Esophagus muscularis mucosa (tissue), 4 donors: ENCODE measurements at regions not wholly inside any gene's neighbourhood (a gene's known extent, or its start where the extent isn't known, plus 50 kb on each side); places are given as distances from the start of the nearest gene placed in this dataset.
"Not testable (repeated sequence)": the region's sequence is repeated elsewhere in the genome, so short reads cannot be mapped to it uniquely, and the experiment has no call there.

Experiments
- DNase-seq: peaks from one replicate; pipeline ENCODE4 v3.0.0-alpha.2; 2017; ENCODE audit errors: extremely low spot score
- H3K27ac ChIP-seq, 4 donors: fragments of 200-600 bp; sonication (generic); replicated peaks in 1 of 4; 1 replicate in 3 of 4; 2 replicates in 1 of 4; pipeline ENCODE4 v1.5.1; 2016 to 2019; ENCODE audit warnings: mild to moderate bottlenecking in 1 of 4
- H3K27me3 ChIP-seq, 4 donors: fragments of 200-600 bp; sonication (generic); one replicate each; pipeline versions ENCODE4 v1.5.1 to v1.6.0; 2016 to 2019
- H3K36me3 ChIP-seq, 4 donors: fragments of 200-600 bp; sonication (generic); one replicate each; pipeline ENCODE4 v1.5.1; 2016 to 2019
- H3K4me1 ChIP-seq, 4 donors: fragments of 200-600 bp; sonication (generic); one replicate each; pipeline ENCODE4 v1.5.1; 2016 to 2019
- H3K4me3 ChIP-seq, 4 donors: fragments of 200-600 bp; sonication (generic); 1 replicate in 2 of 4; 2 replicates in 2 of 4; pipeline ENCODE4 v1.5.1; 2016 to 2019; ENCODE audit warnings: mild to moderate bottlenecking in 4 of 4, moderate library complexity in 1 of 4
- H3K9me3 ChIP-seq, 4 donors: fragments of 200-600 bp; sonication (generic); 1 replicate in 3 of 4; 2 replicates in 1 of 4; pipeline ENCODE4 v1.5.1; 2016 to 2019
- EP300 ChIP-seq: sonication (generic); formaldehyde crosslinking; IDR thresholded peaks from one replicate; pipeline ENCODE4 v1.6.1; 2017; ENCODE audit warnings: antibody characterized with exemption
- POLR2A ChIP-seq: fragments of 450-650 bp; IDR thresholded peaks from one replicate; pipeline ENCODE4 v1.6.1; 2017; ENCODE audit warnings: antibody characterized with exemption, moderate library complexity, mild to moderate bottlenecking, low read depth
- POLR2AphosphoS5 ChIP-seq, 2 donors: sonication (generic); formaldehyde crosslinking; IDR thresholded peaks; one replicate each; pipeline ENCODE4 v1.6.1; 2017; ENCODE audit warnings: antibody characterized with exemption in 2 of 2
- WGBS: methylation state at CpG from one replicate; pipeline ENCODE4 v1.1.5; 2018; 5-methylcytosine and 5-hydroxymethylcytosine counted together
- intact Hi-C: fragments of 100-400 bp; cut with DNase I; formaldehyde crosslinking; loops from one replicate; pipeline ENCODE4 v1.15.1; 2023
- TF ChIP-seq, protein P1 (sequence below), 3 experiments: fragments of 200-600 bp in 2 of 3; fragments of 450-650 bp in 1 of 3; sonication (generic) in 2 of 3; IDR thresholded peaks; one replicate each; pipeline ENCODE4 v1.5.1; 2017 to 2019; ENCODE audit warnings: antibody characterized with exemption in 3 of 3, mild to moderate bottlenecking in 2 of 3, moderate library complexity in 1 of 3

DNA sequence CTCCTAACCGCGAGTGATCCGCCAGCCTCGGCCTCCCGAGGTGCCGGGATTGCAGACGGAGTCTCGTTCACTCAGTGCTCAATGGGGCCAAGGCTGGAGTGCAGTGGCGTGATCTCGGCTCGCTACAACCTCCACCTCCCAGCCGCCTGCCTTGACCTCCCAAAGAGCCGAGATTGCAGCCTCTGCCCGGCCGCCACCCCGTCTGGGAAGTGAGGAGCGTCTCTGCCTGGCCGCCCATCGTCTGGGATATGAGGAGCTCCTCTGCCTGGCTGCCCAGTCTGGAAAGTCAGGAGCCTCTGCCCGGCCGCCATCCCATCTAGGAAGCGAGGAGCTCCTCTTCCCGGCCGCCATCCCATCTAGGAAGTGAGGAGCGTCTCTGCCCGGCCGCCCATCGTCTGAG lies 58.8 kb upstream of the ANKRD30BL start:
- H3K4me3 ChIP-seq, H3K27me3 ChIP-seq, intact Hi-C loops, H3K36me3 ChIP-seq, H3K4me1 ChIP-seq, DNase-seq, H3K9me3 ChIP-seq, H3K27ac ChIP-seq: not testable (repeated sequence)
- 93% methylated on average over 14 of the region's 28 CpGs for WGBS

DNA sequence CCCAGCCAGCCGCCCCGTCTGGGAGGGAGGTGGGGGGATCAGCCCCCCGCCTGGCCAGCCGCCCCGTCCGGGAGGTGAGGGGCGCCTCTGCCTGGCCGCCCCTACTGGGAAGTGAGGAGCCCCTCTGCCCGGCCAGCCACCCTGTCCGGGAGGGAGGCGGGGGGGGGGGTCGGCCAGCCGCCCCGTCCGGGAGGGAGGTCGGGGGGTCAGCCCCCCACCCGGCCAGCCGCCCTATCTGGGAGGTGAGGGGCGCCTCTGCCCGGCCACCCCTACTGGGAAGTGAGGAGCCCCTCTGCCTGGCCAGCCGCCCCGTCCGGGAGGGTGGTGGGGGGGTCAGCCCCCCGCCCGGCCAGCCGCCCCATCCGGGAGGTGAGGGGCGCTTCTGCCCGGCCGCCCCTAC lies 60.1 kb upstream of the ANKRD30BL start:
- H3K4me3 ChIP-seq, intact Hi-C loops, DNase-seq, H3K27ac ChIP-seq, H3K27me3 ChIP-seq, H3K9me3 ChIP-seq, H3K4me1 ChIP-seq, H3K36me3 ChIP-seq: not testable (repeated sequence)
- WGBS, result no CpG with 5 or more reads among the region's 30 CpGs

DNA sequence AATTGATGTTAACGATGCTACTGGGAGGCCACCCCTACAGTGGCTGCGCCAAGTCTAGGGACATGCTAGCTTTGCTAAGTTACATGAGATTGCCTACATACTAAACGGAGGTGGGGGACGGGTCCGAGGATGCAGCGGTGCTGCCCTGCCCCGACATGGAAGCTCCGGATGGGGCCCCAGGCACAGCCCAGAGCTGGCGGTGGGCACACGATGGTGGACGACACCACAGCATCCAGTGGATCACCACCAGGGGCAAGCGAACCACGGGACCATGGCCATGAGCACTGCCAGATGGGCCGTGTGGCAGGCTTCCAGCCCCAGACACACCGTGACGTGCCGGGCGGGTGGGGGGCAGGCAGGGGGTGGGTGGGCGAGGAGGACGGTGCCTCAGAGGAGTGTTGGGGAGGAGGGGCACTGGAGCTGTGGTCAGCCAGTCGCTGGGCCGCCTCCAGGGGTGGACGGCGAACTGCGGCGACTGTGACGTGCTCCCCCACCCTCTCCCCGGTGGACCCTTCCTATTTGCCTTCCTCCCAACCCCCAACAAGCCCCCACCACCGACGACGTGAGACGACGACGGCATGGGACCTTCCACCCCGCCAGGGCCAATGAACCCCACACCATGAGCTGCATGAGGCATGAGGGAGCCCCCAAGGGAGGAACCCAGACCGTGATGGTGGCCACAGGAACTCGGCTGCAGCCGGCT lies 90.6 kb upstream of the ANKRD30BL start:
- H3K9me3 ChIP-seq, result peaks cover 0 to 21% (median 5%) of the 10 kb centered on the region in 4 donors
- DNase-seq, result no peak
- TF ChIP-seq POLR2A (no peak), EP300 (no peak), POLR2AphosphoS5 (IDR thresholded peaks at IDR 0.05) (no peak)
- TF ChIP-seq, protein P1, sequence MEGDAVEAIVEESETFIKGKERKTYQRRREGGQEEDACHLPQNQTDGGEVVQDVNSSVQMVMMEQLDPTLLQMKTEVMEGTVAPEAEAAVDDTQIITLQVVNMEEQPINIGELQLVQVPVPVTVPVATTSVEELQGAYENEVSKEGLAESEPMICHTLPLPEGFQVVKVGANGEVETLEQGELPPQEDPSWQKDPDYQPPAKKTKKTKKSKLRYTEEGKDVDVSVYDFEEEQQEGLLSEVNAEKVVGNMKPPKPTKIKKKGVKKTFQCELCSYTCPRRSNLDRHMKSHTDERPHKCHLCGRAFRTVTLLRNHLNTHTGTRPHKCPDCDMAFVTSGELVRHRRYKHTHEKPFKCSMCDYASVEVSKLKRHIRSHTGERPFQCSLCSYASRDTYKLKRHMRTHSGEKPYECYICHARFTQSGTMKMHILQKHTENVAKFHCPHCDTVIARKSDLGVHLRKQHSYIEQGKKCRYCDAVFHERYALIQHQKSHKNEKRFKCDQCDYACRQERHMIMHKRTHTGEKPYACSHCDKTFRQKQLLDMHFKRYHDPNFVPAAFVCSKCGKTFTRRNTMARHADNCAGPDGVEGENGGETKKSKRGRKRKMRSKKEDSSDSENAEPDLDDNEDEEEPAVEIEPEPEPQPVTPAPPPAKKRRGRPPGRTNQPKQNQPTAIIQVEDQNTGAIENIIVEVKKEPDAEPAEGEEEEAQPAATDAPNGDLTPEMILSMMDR (IDR thresholded peaks at IDR 0.05), result no peak

DNA sequence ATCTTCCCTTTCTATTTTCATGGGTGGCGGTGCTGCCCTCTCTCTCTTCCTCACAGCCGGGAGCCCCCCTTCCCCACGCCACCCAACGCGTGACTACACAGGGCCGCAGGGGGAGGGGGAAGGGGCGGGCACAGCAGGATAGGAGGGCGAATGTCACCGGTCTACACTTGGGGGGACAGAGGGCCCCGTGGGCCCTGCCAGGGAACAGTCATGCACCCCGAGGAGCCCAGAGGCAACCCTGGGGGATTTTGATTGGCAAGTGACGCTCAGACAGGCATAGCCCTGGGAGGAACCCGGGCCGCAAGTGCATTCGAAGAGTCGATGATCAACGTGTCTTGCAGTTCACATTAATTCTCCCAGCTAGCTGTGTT lies 91.1 kb upstream of the ANKRD30BL start:
- H3K4me3 ChIP-seq, result no peak overlapping the region
- no peaks in the 10 kb centered on the region for H3K36me3 ChIP-seq
- intact Hi-C loops, result no loop called here
- 92% methylated on average over 16 of the region's 17 CpGs for WGBS
- peaks cover 0 to 20% (median 5%) of the 10 kb centered on the region in 4 donors for H3K9me3 ChIP-seq
- H3K4me1 ChIP-seq, result peaks cover 9 to 15% (median 11%) of the 10 kb centered on the region in 4 donors
- no peak for DNase-seq
- H3K27ac ChIP-seq, result no peak overlapping the region
- TF ChIP-seq, protein P1 (IDR thresholded peaks at IDR 0.05), result no peak
- TF ChIP-seq EP300 (no peak), POLR2AphosphoS5 (IDR thresholded peaks at IDR 0.05) (no peak), POLR2A (no peak)
- peaks cover 0 to 42% (median 15%) of the 10 kb centered on the region in 4 donors for H3K27me3 ChIP-seq

More for the DNA sequence above, 90.6 kb upstream of the ANKRD30BL start:
- intact Hi-C loops, result no loop called here
- Histone ChIP-seq H3K4me3 (no peak overlapping the region), H3K36me3 (no peaks in the 10 kb centered on the region), H3K4me1 (peaks cover 3 to 10% (median 7%) of the 10 kb centered on the region in 4 donors), H3K27me3 (peaks cover 0 to 36% (median 12%) of the 10 kb centered on the region in 4 donors), H3K27ac (no peak overlapping the region)
- WGBS, result 97% methylated on average over 31 of the region's 38 CpGs

DNA sequence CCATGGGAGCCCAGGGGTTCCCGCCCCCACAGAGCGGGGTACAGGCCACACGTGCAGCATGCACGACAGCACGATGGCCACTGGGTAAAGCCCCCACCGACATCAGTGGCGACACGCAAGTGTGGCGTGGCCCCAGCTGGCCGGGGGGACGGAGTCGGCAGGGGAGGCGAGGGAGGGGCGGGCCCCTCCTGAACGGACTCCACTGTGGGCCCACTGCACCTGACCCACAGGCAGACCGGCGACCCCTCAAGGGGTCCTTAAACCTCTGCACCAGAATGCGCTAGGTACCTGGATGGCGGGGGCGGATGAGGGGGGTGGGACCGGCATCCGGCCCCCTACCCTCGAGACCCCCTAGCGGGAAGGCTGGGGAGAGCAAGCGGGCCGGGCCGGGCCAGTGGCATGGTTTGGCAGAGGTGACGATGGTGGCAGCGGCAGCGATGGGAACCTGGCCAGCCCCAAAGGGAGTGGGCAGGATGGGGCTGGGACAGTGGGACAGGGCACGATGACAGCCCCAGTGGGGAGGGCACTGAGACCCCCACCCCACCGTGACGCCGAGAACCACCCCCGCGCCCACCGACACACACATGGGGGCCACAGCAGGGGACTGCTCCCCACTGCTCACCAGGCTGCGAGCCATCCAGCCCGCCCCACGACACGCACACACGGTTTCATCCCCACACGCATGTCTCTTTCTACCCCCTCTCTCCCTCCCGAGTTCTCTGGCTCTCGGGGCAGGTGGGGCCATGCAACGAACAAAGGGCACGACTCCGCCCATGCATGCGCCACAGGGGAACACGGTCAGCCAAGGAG lies 91.9 kb upstream of the ANKRD30BL start:
- intact Hi-C loops, result no loop called here
- no peak overlapping the region for H3K27ac ChIP-seq
- no peaks in the 10 kb centered on the region for H3K36me3 ChIP-seq
- no peak overlapping the region for H3K4me3 ChIP-seq
- peaks cover 9 to 17% (median 12%) of the 10 kb centered on the region in 4 donors for H3K4me1 ChIP-seq
- no peak for DNase-seq
- peaks cover 0 to 14% (median 5%) of the 10 kb centered on the region in 4 donors for H3K9me3 ChIP-seq
- WGBS, result 93% methylated on average over 42 of the region's 50 CpGs
- H3K27me3 ChIP-seq, result peaks cover 0 to 50% (median 16%) of the 10 kb centered on the region in 4 donors
- TF ChIP-seq POLR2A (no peak), POLR2AphosphoS5 (IDR thresholded peaks at IDR 0.05) (no peak), EP300 (no peak)
- TF ChIP-seq, protein P1 (IDR thresholded peaks at IDR 0.05), result no peak

DNA sequence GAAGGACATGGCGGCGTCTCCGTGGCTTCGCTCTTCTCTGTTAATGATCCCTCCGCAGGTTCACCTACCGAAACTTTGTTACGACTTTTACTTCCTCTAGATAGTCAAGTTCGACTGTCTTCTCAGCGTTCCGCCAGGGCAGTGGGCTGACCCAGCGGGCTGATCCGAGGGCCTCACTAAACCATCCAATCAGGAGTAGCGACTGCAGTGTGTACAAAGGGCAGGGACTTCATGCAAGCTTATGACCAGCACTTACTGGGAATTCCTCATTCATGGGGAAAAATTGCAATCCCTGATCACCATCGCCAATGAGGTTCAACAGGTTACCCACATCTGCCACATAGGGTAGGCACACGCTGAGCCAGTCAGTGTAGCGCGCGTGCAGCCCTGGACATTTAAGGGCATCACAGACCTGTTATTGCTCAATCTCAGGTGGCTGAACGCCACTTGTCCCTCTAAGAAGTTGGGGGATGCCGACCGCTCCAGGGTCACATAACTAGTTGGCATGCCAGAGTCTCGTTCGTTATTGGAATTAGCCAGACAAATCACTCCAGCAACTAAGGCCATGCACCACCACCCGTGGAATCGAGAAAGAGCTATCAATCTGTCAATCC lies 92.7 kb upstream of the ANKRD30BL start:
- H3K27ac ChIP-seq, H3K4me3 ChIP-seq, intact Hi-C loops, H3K36me3 ChIP-seq, DNase-seq: not testable (repeated sequence)
- peaks cover 9 to 17% (median 12%) of the 10 kb centered on the region in 4 donors for H3K4me1 ChIP-seq
- H3K9me3 ChIP-seq, result peaks cover 0 to 11% (median 3%) of the 10 kb centered on the region in 4 donors
- peaks cover 0 to 57% (median 16%) of the 10 kb centered on the region in 4 donors for H3K27me3 ChIP-seq
- WGBS, result 92% methylated on average over 16 of the region's 25 CpGs
